PC-9 (cell line): ENCODE measurements at regions not wholly inside any gene's neighbourhood (a gene's known extent, or its start where the extent isn't known, plus 50 kb on each side); places are given as distances from the start of the nearest gene placed in this dataset.

Source experiments
- EZH2 ChIP-seq: fragments of 200-600 bp; sonication (generic); IDR thresholded peaks from 2 replicates; pipeline ENCODE4 v1.8.0; 2017; ENCODE audit warnings: antibody characterized with exemption, low read depth
- TF ChIP-seq, protein P1 (sequence below): fragments of 200-600 bp; sonication (generic); conservative IDR thresholded peaks from 2 replicates; pipeline ENCODE4 v1.6.1; 2017; ENCODE audit warnings: mixed run types, antibody characterized with exemption, mild to moderate bottlenecking, moderate library complexity

DNA sequence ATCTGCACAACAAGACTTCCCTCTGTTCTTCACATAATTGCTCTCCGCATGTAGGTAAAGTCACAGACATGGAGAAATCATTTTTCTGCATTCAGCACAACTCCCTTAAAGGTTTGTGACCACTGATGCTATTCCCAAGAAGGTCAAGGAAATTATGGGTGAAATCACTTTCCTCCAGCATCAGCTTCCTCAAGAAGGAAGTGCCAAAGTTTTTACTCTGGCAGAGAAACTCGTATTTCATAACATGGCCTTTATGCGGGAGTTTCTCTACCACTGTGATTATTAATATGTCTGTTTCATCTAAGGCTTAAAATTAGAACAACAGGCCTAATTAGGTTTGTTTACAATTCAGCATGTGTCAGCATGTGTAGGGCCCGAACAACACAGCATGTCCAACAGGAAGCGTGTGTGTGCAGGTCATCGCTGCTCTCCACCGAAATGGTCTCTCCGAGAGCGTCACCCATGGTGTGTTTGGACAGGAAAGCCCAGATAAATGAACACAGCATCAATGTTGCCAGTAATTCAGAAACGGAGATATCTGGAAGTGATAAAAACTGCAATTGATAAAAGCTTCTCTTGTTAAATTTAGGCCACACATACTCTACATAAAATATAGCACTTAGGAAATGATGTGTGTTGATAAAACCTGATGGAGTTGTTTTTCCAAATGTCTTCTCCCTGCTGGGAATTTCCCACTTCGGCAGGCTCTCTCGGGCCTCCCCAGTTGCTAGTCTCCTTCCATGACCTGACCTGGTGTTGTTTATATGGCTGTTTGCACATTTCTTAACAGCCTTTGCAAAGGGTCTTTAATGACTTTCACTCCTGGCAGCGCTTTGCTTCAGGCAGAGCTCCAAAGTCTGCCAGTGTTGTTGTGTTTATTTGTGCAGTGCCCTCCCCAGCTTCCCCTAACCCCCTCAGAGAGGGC lies 265.1 kb upstream of the CEP162 start:
- TF ChIP-seq, protein P1, sequence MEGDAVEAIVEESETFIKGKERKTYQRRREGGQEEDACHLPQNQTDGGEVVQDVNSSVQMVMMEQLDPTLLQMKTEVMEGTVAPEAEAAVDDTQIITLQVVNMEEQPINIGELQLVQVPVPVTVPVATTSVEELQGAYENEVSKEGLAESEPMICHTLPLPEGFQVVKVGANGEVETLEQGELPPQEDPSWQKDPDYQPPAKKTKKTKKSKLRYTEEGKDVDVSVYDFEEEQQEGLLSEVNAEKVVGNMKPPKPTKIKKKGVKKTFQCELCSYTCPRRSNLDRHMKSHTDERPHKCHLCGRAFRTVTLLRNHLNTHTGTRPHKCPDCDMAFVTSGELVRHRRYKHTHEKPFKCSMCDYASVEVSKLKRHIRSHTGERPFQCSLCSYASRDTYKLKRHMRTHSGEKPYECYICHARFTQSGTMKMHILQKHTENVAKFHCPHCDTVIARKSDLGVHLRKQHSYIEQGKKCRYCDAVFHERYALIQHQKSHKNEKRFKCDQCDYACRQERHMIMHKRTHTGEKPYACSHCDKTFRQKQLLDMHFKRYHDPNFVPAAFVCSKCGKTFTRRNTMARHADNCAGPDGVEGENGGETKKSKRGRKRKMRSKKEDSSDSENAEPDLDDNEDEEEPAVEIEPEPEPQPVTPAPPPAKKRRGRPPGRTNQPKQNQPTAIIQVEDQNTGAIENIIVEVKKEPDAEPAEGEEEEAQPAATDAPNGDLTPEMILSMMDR, result no peak
- TF ChIP-seq EZH2, result no peak
